HG03378 (cell line): ENCODE measurements at regions not wholly inside any gene's neighbourhood (a gene's known extent, or its start where the extent isn't known, plus 50 kb on each side); places are given as distances from the start of the nearest gene placed in this dataset.

Experiments
- ATAC-seq: cut with Tn5 transposase; IDR thresholded peaks from one replicate; pipeline ENCODE4 v1.9.1; 2021; ENCODE audit warnings: mild to moderate bottlenecking, moderate library complexity; ENCODE audit not compliant: unreplicated experiment

- no peak for ATAC-seq
Measured at GRCh38 chr21:23699402-23699801, 1907.9 kb downstream of the MRPL39 start.

GRCh38 chr21:23698619-23699018, 1908.7 kb downstream of the MRPL39 start:
- no peak for ATAC-seq

- no peak for ATAC-seq
Measured at GRCh38 chr21:23695443-23695842, 1911.8 kb downstream of the MRPL39 start.

GRCh38 chr21:23694390-23694789, 1912.9 kb downstream of the MRPL39 start:
- ATAC-seq = no peak

- no peak for ATAC-seq
Measured at GRCh38 chr21:23690316-23690715, 1917.0 kb downstream of the MRPL39 start.

- no peak for ATAC-seq
Measured at GRCh38 chr21:23686737-23687523, 1920.4 kb downstream of the MRPL39 start.

GRCh38 chr21:23684431-23684830, 1922.8 kb downstream of the MRPL39 start:
- ATAC-seq = no peak

GRCh38 chr21:23664193-23664694, 1943.0 kb downstream of the MRPL39 start:
- no peak for ATAC-seq

GRCh38 chr21:23660560-23660959, 1946.7 kb downstream of the MRPL39 start:
- ATAC-seq = no peak

GRCh38 chr21:23644768-23645167, 1962.5 kb downstream of the MRPL39 start:
- ATAC-seq = no peak

GRCh38 chr21:23639721-23640120, 1967.6 kb downstream of the MRPL39 start:
- no peak for ATAC-seq

GRCh38 chr21:23638131-23638695, 1969.1 kb downstream of the MRPL39 start:
- ATAC-seq = no peak

GRCh38 chr21:23633447-23633940, 1973.8 kb downstream of the MRPL39 start:
- no peak for ATAC-seq

GRCh38 chr21:23624281-23624680, 1983.0 kb downstream of the MRPL39 start:
- ATAC-seq = no peak

- no peak for ATAC-seq
Measured at GRCh38 chr21:23613014-23613413, 1994.3 kb downstream of the MRPL39 start.

- no peak for ATAC-seq
Measured at GRCh38 chr21:23612210-23612609, 1995.1 kb downstream of the MRPL39 start.

GRCh38 chr21:23607782-23608431, 1999.4 kb downstream of the MRPL39 start:
- ATAC-seq = no peak

GRCh38 chr21:23601549-23601948, 2005.7 kb downstream of the MRPL39 start:
- no peak for ATAC-seq

GRCh38 chr21:23593582-23593981, 2013.7 kb downstream of the MRPL39 start:
- ATAC-seq = no peak

- ATAC-seq = no peak
Measured at GRCh38 chr21:23585419-23585818, 2021.9 kb downstream of the MRPL39 start.

- ATAC-seq = no peak
Measured at GRCh38 chr21:23579573-23579972, 2027.7 kb downstream of the MRPL39 start.

- no peak for ATAC-seq
Measured at GRCh38 chr21:23578027-23578426, 2029.3 kb downstream of the MRPL39 start.
